GM21367 (cell line): ENCODE measurements at regions not wholly inside any gene's neighbourhood (a gene's known extent, or its start where the extent isn't known, plus 50 kb on each side); places are given as distances from the start of the nearest gene placed in this dataset.

Experiments used
- ATAC-seq: cut with Tn5 transposase; IDR thresholded peaks from one replicate; pipeline ENCODE4 v1.9.1; 2021; ENCODE audit not compliant: unreplicated experiment

DNA sequence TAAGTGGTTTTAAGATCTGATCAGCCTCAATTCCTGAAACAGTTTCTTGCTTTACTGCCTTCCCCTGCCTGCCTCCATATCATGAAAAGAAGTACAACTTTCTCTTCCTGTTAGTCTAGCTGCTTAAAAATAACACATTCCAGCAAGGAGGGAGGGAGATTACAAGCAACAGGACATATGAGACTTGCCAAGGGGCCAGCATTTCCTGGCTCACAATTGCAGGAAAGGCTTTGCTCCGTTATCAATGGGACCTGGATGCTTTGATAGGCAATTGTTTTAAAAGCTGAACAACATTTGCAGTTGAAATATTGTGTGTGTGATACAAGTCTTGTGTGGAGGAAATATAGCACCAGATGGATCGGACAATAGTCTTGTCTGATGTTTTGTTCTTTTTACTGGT is 425.0 kb downstream of the FAT4 start:
- no peak for ATAC-seq

DNA sequence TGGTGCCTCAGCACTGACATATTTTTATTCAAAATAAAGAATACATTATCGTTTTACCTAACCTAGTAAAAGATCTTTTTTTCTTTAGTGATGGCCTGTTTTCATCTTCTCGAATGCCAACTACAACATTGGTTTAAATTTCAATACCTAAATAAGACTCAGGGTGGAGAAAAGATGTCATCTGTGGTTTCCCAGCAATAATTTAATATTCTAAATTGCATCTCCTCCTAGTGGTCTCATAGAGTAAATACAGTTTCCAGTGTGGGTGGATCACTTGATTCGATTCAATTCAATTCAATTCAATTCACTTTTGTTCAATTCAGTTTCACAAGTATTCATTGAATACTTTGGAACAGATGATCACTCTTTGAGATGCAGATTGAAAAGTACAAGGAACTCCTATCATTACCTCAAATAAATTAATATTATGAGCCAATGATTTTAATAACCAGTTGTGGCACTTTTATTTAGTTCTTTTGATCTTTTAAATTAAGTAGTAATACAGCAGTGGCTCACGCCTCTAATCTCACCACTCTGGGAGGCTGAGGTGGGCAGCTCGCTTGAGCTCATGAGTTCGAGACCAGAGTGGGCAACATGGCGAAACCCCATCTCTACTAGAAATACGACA is 427.2 kb downstream of the FAT4 start:
- ATAC-seq: no peak

DNA sequence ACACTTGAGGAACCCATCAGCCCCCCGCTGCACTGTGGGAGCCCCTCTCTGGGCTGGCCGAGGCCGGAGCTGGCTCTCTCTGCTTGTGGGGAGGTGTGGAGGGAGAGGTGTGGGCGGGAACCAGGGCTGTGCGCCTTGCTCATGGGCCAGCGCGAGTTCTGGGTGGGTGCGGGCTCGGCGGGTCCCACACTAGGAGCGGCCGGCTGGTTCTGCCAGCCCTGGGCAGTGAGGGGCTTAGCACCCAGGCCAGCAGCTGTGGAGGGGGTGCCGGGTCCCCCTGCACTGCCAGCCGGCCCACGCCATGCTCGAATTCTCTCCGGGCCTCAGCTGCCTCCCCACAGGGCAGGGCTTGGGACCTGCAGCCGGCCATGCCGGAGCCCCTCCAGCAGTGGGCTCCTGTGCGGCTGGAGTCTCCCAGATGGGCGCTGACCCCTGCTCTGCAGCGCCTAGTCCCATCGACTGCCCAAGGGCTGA is 430.2 kb downstream of the FAT4 start:
- no peak for ATAC-seq

DNA sequence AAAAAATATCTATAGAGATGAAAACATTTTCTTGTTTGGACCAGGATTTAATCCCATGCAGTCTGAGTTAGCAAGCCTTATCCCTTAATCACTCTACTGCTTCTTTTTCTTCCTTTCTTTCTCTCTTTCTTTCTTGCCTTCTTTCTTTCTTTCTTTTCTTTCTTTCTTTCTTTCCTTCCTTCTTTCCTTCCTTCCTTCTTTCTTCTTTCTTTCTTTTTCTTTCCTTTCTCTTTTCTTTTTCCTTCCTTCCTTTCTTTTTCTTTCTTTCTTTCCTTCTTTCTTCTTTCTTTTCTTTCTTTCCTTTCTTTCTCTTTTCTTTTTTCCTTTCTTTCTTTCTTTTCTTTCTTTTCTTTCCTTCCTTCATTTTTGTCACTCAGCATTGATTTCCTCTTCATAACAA is 434.6 kb downstream of the FAT4 start:
- ATAC-seq: no peak

DNA sequence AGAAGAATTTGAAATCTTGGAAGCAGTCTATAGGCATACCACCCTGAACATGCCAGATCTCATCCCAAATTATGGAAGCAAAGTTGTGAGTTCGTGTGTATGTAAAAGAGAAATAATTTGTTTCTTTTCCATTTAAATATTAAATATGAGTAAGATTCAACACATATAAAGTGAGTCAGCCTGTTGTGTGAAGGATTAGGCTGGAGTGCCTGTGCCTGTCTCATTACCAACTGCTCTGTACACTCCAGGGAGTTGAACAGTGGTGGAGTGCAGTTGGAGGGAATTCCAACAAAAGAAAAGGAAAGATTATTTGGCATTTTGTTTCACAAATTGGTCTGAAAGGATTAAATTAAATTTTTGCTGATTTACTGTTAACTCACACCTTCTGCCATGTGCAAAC is 435.6 kb downstream of the FAT4 start:
- no peak for ATAC-seq

DNA sequence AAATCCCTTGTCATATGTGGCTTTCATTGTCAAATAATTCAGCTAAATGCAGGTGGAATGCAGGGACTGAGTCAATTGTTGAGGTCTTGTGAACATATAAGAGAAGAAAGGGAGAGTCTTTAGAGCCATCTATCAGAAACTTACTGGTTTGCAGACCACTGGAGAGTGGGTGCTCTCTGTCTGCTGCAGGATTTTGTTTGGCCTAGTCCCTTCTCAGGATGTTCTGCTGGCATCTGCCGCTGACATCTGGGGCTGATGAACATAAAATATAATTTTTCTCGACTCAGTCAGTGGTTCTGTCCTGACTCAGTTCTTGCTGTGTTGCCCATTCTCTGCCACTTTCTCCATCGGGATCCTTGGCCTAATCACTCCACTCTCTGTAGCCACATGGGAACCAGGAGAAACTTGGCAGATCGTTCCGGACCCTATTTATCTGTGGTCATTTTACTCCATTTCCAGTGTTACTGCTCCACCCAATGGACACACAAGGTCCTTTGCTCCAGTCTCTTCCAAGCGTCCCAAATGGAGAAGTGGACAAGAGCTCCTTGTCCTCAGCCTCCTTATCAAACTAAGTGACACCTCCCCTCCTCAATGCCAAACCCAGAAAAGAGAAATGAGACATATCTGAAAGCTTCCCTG is 436.2 kb downstream of the FAT4 start:
- ATAC-seq: no peak

DNA sequence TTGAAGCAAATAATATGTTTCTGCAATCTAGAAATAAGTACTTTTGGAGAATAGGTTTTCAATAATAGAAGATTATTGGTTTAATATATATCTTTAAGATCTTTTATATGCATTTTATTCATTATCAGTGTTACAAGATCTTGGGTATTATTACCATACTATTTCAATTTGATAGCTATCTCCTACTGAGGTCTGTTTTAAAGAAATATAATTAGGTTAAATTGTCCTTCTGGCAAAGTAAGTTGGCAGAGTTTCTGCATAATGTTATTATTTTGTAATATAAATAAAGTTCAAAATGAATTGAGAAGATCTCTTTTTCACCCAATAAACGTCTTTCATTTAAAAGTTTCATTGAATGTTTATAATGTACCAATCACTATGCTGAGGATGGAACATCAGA is 443.7 kb downstream of the FAT4 start:
- ATAC-seq: no peak

DNA sequence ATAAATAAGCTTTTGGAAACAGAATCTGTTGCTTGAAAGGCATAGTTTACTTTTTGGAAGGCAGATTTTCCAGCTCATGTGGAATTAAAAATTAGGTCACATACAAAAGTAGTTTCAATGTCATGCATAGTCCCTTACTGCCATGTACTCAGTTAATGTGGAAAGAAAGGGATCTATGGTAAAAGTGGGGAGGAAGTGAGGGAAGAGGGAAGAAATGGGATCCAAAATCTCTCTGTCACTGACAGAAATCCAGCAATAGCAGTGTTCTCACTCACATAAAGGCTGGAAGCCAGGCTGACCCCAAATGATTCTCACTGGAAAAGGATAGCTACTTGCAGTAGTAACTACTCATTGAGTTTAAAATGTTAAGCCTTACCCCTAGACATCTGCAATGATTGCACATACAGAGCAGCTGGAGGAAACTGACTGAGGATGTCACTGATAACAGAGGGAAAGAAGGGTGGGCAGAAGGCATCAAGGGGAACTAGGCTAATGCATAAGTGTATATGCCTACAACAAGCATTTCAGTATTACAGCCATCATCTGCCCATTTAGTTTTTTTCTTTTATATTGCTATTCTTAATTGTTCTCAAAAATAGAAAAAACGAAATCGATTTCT is 445.6 kb downstream of the FAT4 start:
- no peak for ATAC-seq

DNA sequence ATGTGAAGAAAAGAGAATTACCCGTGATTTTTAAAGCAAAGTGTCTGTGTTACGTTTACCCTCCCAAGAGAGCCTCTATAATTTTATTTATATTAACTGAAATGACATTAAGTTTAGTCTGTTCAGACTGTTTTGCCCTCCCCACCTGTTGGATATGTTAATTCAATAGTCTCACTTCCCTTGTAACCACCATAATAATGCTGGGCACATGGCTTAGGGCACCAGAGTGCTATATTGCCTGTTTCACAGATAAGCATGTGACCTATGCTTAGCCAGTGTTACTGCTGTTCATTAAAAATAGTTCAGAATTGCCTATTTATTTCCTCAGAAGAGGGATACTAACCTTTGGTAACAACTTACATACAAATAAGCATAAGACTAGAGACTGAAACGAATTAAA is 446.2 kb downstream of the FAT4 start:
- ATAC-seq: no peak

DNA sequence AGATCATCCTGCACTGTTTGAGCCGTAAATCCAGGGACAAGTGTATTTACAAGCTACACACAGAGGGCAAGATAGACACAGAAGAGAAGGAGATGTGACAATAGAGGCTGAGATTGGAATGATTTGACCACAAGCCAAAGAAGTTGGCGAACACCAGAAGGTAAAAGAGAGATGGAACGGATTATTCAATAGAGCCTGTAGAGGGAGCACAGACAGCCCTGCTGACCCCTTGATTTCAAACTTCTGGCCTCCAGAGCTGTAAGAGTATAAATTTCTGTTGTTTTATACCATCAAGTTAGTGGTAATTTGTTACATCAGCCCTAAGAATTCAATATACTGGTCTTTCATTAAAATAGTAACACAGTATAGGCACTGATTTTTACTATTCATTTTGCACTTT is 447.8 kb downstream of the FAT4 start:
- no peak for ATAC-seq

DNA sequence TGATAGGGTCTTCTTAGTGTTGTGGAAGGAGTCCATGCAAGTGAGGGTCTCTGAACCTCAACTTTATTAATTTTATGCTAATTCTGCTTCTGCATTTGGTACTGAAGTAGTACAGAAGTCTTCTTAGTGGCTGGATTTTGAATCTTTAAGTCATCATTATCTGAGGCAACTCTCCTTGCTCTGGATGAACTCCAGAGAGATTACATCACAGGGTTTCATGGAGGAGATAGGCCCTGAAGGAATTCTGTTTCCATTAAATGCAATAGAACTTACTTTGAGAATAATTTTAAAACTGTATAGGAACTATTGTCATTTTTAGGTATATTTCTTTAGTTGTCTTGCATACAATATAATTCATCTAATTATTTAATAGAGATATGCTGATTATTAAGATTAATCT is 451.2 kb downstream of the FAT4 start:
- no peak for ATAC-seq

DNA sequence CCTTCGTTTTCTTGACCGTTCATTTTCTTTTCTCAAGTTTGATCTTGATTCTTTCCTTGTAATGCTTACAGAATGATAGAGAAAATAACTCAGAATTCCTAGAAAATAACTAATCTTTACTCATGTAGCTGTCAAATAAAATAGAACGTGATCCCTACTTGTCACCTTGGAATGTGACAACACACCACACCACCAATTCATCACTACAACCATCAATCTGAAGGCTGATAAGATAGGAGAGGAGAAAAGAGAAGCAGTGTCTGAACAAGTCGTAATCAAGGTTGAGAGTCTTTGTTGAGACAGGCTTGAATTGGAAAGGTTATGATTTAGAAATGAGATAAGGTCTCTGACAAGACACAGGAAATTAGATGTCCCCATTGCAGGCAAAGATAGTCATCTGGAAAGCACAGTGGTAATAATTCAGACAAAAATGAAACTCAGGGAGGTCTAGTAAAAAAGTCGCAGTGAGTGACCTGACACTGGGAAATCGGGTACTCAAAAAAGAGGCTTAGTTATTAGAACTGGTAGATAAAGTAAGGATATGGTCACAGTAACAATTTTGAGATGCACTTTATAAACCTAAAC is 456.2 kb downstream of the FAT4 start:
- ATAC-seq: no peak

DNA sequence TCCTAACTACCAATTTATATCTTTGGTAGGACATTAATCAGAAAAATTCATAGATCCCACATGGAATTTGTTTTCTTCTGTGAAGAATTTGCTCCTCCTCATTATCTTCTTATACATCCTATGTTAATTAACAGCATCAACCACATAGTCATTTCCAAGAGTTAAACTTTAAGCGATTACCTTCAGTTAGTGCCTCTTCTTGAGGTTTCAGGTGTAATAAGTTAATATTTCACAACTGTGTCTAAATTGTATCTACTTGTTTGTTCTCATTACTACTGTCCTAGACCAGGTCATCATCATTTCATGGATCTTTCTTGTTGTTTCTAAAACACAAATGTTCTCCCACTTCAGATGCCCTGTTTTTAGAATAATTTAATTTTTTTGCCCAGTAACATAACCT is 457.9 kb downstream of the FAT4 start:
- ATAC-seq: no peak

DNA sequence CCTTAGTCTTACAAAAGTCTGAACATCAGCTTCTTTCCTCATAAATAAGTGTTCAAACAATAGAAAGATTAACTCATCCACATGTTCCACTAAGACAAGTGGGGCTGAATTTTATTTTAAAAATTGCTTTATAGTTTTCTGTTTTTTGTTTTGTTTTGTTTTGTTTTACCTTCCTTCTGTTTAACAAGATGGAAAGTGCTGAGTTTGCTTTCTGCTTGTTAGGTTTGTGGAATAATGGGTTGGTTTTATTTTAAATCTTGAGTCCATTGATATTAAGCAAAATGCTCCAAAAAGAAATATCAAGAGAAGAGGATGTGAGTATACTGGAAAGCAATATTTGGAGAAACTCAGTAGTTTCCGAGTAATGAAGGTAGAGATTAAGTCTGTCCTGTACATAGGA is 458.7 kb downstream of the FAT4 start:
- no peak for ATAC-seq

DNA sequence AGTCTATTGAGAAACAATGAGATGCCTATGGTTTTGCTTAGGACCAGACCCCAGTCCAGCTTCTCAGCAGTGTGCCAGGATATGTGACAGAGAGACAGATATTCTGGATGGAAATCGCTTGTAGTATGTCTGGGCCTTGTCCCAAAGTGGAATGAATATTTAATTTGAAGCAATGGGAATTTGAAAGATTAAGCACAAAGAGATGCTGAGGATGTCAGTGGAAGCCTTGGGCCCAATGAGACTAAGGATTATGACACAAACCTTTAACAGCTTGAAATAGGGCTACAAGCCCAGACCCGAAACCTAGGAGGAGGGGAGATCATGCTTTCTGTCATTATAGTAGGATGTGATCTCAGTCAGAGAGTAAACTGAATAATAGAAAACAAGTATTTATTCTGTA is 459.2 kb downstream of the FAT4 start:
- no peak for ATAC-seq

DNA sequence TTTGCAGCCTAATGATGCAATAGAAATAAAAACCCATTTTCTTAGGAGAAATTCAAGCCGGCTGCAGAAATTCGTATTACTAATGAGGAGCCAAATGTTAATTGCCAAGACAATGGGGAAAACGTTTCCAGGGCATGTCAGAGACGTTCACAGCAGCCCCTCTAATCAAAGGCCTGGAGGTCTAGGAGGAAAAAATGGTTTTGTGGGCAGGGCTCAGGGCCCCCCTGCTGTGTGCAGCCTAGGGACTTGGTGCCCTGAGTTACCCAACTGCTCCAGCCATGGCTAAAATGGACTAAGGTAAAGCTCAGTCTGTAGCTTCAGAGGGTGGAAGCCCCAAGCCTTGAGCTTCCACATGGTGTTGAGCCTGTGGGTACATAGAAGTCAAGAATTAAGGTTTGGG is 461.4 kb downstream of the FAT4 start:
- no peak for ATAC-seq

DNA sequence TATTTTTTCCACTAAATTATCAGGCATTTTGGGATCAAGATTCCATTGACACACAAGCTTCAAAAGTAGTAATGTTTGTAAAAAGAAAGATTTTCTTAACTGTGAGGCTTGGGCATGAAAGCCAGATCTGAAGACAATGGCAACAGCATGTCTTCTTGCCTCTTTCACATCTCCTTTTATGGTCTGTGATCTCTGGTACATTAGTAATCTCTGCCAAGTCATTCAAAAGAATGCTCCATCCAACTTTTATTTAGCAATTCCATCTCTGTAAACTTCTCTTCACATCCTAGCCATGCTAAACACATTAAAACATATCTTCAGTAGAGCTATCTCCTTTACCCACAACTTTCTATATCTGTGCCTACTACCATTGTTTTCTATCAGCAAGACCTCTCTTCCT is 465.4 kb downstream of the FAT4 start:
- ATAC-seq: no peak

DNA sequence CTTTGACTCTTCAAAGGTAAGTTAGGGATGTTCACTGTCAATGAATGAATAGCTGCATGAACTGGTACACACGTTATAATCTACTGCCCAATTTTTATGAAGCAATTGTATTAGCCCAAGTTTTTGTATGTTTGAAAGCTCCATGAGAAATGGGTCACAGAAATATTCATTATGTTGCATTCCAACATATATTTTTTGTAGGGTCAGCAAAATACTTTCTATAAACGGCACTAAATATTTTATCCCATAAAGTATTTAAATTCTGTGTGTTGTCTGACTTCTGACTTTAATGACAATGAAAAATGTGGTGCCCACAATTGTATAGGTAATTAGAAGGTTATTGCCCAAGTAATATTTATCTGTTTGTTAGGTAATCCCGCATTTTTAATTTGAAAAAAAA is 466.0 kb downstream of the FAT4 start:
- no peak for ATAC-seq

DNA sequence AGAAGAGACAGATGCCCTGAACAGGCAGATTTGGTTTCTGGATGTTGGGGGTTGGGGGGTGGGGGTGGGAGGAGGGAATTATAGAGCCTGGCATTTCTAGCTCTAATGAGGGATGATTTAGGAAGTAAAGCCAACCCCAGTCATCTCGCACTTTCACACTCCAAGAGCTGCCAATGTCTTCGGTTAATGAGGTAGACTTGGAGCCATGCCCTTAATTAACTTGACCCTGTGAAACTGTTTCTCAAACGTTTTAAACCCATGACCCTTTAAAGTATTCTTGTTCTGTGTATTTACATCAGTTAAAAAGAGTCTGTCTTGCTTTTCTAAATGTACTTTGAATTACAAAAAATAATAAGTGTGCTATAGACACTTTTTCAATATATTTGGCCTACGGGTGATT is 466.9 kb downstream of the FAT4 start:
- no peak for ATAC-seq

DNA sequence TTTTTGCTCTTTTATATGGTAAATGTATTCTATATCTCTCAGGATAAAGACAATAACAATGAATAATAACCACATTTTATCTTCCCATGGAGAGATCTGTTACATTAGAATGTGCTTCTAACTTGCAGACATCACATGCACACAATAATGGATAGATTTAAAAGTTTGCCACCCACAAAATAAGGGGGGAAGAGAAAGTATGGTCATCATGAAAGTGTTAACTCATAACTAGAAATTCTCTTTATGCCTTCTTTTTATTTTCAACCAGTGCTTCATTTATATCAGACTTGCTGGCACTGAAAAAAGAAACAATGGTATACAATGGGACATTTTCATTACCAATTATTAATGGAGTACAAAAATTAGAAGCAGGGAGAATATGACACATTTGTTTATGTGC is 470.0 kb downstream of the FAT4 start:
- ATAC-seq: no peak

DNA sequence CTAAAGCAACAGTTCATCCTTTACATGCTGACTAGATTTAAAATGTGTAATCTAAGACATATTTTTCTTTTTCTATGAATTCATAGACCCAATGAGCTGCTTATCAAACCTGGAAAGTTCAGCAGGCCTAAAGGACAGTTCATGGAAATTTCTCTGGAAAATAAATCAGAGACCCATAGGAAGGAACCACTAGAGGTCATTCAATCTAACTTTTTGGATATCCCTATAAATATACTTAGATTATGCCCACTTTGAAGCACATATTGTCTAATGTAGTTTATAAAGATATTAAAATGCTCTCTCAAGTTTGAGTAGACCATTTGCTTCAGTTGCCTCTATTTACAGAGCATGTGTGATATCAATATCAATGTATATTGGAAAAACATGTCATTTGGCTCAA is 473.0 kb downstream of the FAT4 start:
- no peak for ATAC-seq

DNA sequence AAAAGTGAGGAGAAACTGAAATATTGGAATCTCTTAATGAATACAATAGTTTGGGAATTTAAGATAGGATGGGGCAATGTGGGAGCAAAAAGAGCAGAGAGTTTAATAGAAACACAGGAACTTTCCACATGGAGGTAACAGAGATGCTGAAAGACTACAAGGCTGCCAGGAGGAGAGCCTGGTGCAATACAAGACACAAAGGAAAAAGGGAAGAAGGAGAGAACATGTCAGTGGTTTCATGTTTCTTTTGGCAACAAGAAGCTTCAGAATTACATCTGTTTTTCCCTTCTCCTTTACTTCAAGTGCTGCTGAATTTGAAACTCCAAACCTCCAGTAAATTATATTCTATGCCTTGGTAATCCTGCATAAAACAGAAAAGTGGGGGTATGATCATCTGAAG is 474.3 kb downstream of the FAT4 start:
- no peak for ATAC-seq
